Suprapubic skin (tissue), 4 donors: ENCODE measurements at regions not wholly inside any gene's neighbourhood (a gene's known extent, or its start where the extent isn't known, plus 50 kb on each side); places are given as distances from the start of the nearest gene placed in this dataset.

Source experiments
- EP300 ChIP-seq: sonication (generic); formaldehyde crosslinking; IDR thresholded peaks from one replicate; pipeline ENCODE4 v1.6.1; 2017; ENCODE audit warnings: antibody characterized with exemption
- POLR2A ChIP-seq, 2 donors: fragments of 450-650 bp; IDR thresholded peaks; one replicate each; pipeline ENCODE4 v1.6.1; 2017; ENCODE audit warnings: antibody characterized with exemption in 2 of 2, mild to moderate bottlenecking in 2 of 2, moderate library complexity in 2 of 2
- POLR2AphosphoS5 ChIP-seq, 3 donors: sonication (generic); formaldehyde crosslinking; IDR thresholded peaks; one replicate each; pipeline ENCODE4 v1.6.1; 2017; ENCODE audit warnings: antibody characterized with exemption in 3 of 3
- TF ChIP-seq, protein P1 (sequence below), 2 donors: fragments of 200-600 bp in 1 of 2; fragments of 450-650 bp in 1 of 2; sonication (generic) in 1 of 2; IDR thresholded peaks; one replicate each; pipeline ENCODE4 v1.5.1; 2016 to 2019; ENCODE audit warnings: antibody characterized with exemption in 2 of 2, mild to moderate bottlenecking in 1 of 2, moderate library complexity in 1 of 2

DNA sequence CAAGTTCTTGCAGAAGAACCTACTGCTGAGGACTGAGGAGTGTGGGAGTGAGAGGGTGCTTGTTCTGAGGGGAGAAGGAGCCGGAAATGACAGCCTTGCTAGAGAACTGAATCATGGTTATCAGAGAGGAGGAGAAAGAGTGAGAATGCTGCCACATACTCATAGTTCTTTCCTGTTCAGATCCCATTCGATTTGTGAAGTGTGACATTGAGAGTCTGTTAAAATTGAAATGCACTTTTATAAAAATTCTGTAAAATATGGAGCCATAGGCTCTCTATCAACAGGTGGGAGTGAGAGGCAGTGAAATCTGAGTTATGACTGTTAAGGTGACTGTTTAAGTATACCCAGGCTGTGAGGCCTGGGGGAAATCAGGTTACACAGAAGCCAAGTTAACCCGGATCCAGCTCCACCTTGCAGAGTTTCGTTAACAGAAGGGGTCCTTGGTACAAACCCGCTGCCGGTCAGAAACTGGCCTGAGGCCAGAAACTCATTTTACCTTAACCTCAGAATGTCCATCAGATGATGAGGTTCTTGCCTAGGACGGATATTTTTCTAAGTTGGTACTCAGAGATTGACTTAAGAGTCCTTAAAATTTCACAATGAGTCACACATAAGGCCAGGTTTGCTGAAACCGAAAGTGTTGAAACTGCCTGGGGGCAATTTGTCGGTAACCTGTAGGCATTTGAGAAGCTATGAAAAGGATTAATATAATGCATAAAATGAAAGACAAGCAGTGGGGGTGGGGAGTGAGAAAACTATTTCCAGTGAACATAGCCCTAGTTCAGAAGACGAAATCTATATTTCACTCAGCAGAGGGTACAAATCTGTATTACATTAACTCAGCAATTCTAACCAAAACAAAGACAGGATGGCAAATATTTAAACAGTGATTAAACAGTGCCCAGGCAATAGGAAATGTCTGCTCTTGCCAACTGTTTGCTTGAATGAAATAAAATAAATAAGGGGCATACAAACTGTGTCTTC is 350.5 kb downstream of the KCNRG start:
- TF ChIP-seq POLR2AphosphoS5 (IDR thresholded peaks at IDR 0.05) (no peak), POLR2A (IDR thresholded peaks at IDR 0.05) (no peak), EP300 (no peak)
- TF ChIP-seq, protein P1, sequence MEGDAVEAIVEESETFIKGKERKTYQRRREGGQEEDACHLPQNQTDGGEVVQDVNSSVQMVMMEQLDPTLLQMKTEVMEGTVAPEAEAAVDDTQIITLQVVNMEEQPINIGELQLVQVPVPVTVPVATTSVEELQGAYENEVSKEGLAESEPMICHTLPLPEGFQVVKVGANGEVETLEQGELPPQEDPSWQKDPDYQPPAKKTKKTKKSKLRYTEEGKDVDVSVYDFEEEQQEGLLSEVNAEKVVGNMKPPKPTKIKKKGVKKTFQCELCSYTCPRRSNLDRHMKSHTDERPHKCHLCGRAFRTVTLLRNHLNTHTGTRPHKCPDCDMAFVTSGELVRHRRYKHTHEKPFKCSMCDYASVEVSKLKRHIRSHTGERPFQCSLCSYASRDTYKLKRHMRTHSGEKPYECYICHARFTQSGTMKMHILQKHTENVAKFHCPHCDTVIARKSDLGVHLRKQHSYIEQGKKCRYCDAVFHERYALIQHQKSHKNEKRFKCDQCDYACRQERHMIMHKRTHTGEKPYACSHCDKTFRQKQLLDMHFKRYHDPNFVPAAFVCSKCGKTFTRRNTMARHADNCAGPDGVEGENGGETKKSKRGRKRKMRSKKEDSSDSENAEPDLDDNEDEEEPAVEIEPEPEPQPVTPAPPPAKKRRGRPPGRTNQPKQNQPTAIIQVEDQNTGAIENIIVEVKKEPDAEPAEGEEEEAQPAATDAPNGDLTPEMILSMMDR (IDR thresholded peaks at IDR 0.05) = no peak
